B cell (primary cell): ENCODE measurements at regions not wholly inside any gene's neighbourhood (a gene's known extent, or its start where the extent isn't known, plus 50 kb on each side); places are given as distances from the start of the nearest gene placed in this dataset.

Experiments used
- CTCF ChIP-seq: fragments of 200-600 bp; IDR thresholded peaks from one replicate; pipeline ENCODE4 v1.8.0; 2022; ENCODE audit warnings: antibody characterized with exemption, mild to moderate bottlenecking
- EZH2 ChIP-seq: IDR thresholded peaks from 2 replicates; pipeline ENCODE4 v1.6.1; 2012; ENCODE audit warnings: borderline replicate concordance, low read depth, mild to moderate bottlenecking, moderate library complexity, low read length; ENCODE audit not compliant: insufficient read depth, poor library complexity, severe bottlenecking

GRCh38 chr12:113634474-113634873 lies 162.8 kb upstream of the LHX5 start:
- TF ChIP-seq EZH2 (no peak), CTCF (no peak)
